CD4-positive, alpha-beta T cell (primary cell): ENCODE measurements at regions not wholly inside any gene's neighbourhood (a gene's known extent, or its start where the extent isn't known, plus 50 kb on each side); places are given as distances from the start of the nearest gene placed in this dataset.

Experiments used
- ATAC-seq: fragments of 200-7000 bp; cut with Tn5 transposase; one replicate; pipeline ENCODE4 v1.10.0; 2022; ENCODE audit warnings: mild to moderate bottlenecking; ENCODE audit not compliant: poor library complexity
- CTCF ChIA-PET: fragments of 350-600 bp; sonication (Branson Sonifier 250); formaldehyde crosslinking; loops from one replicate; lab custom pipeline; 2021; ENCODE audit warnings: antibody characterized with exemption, inconsistent platforms; lab: Charles Lee
- POLR2A ChIA-PET: fragments of 350-600 bp; sonication (Branson Sonifier 250); formaldehyde crosslinking; loops from one replicate; lab custom pipeline; 2021; ENCODE audit warnings: antibody characterized with exemption, inconsistent platforms; lab: Charles Lee
- DNase-seq, 14 experiments: peaks; one replicate each; pipeline ENCODE4 v3.0.0-alpha.2; 2013 to 2020; ENCODE audit warnings: mixed read lengths in 2 of 14
- H3K27ac ChIP-seq, 2 donors: one replicate each; pipeline versions ENCODE4 v1.5.1 to v1.7.0; 2013; ENCODE audit warnings: low read length in 2 of 2, low read depth in 1 of 2, mild to moderate bottlenecking in 1 of 2
- H3K27me3 ChIP-seq, 2 experiments: 1 replicate in 1 of 2; 2 replicates in 1 of 2; pipeline versions ENCODE4 v1.6.1 to v1.7.0; 2013; ENCODE audit warnings: low read length in 2 of 2, control low read depth in 1 of 2, mild to moderate bottlenecking in 1 of 2, moderate library complexity in 1 of 2; ENCODE audit not compliant: insufficient read depth in 2 of 2, control insufficient read depth in 1 of 2
- H3K36me3 ChIP-seq: one replicate; pipeline ENCODE4 v1.6.1; 2013; ENCODE audit warnings: low read length, control low read depth; ENCODE audit not compliant: insufficient read depth
- H3K4me1 ChIP-seq: one replicate; pipeline ENCODE4 v1.6.1; 2013; ENCODE audit warnings: low read length, control low read depth; ENCODE audit not compliant: insufficient read depth
- H3K4me3 ChIP-seq: one replicate; pipeline ENCODE4 v1.5.1; 2013; ENCODE audit warnings: mild to moderate bottlenecking, low read length, moderate library complexity
- H3K9me3 ChIP-seq, 2 experiments: 1 replicate in 1 of 2; 2 replicates in 1 of 2; pipeline versions ENCODE4 v1.6.1 to v1.7.0; 2013; ENCODE audit warnings: low read length in 2 of 2, mild to moderate bottlenecking in 2 of 2, control low read depth in 1 of 2, moderate library complexity in 1 of 2; ENCODE audit not compliant: control insufficient read depth in 1 of 2, insufficient read depth in 1 of 2
- H3K27ac Mint-ChIP-seq: one replicate; pipeline ENCODE4 v1.8.0; 2020; ENCODE audit warnings: mixed read lengths
- H3K27me3 Mint-ChIP-seq: one replicate; pipeline ENCODE4 v1.8.0; 2021; ENCODE audit warnings: mixed read lengths
- H3K36me3 Mint-ChIP-seq: one replicate; pipeline ENCODE4 v1.8.0; 2021; ENCODE audit warnings: low read depth, mixed read lengths
- H3K4me1 Mint-ChIP-seq: one replicate; pipeline ENCODE4 v1.8.0; 2021; ENCODE audit warnings: low read depth, mixed read lengths
- H3K4me3 Mint-ChIP-seq: one replicate; pipeline ENCODE4 v1.8.0; 2020; ENCODE audit warnings: mild to moderate bottlenecking, mixed read lengths
- H3K9me3 Mint-ChIP-seq: one replicate; pipeline ENCODE4 v1.8.0; 2020; ENCODE audit warnings: mixed read lengths
- CTCF ChIP-seq: fragments of 200-600 bp; IDR thresholded peaks from one replicate; pipeline ENCODE4 v1.8.0; 2022; ENCODE audit warnings: antibody characterized with exemption, mild to moderate bottlenecking
- intact Hi-C, 2 experiments: fragments of 100-400 bp; cut with DNase I in 1 of 2; cut with micrococcal nuclease in 1 of 2; formaldehyde crosslinking; loops; one replicate each; pipeline versions ENCODE4 v1.15.1 to v1.9.0; 2023 to 2025; cut with DNase I, micrococcal nuclease

GRCh38 chr14:42277840-42278239, 671.2 kb downstream of the LRFN5 start:
- POLR2A ChIA-PET, result no interaction called here
- no peak overlapping the region for H3K4me3 ChIP-seq
- H3K9me3 ChIP-seq, result peaks cover 0 to 7% of the 10 kb centered on the region in 2 experiments
- H3K27ac ChIP-seq, result no peak overlapping the region
- DNase-seq (no peak), ATAC-seq (no peak)
- H3K4me3 Mint-ChIP-seq, result no peak overlapping the region
- intact Hi-C loops, result no loop called here
- no peaks in the 10 kb centered on the region for H3K27me3 Mint-ChIP-seq
- CTCF ChIA-PET, result no interaction called here
- no peaks in the 10 kb centered on the region for H3K4me1 Mint-ChIP-seq
- TF ChIP-seq CTCF, result no peak
- no peaks in the 10 kb centered on the region for H3K36me3 ChIP-seq
- H3K27ac Mint-ChIP-seq, result no peak overlapping the region
- peaks cover 6% of the 10 kb centered on the region for H3K9me3 Mint-ChIP-seq
- H3K36me3 Mint-ChIP-seq, result no peaks in the 10 kb centered on the region
- H3K27me3 ChIP-seq, result no peaks in the 10 kb centered on the region
- H3K4me1 ChIP-seq, result no peaks in the 10 kb centered on the region

- intact Hi-C loops, result no loop called here
- Mint-ChIP-seq H3K4me3 (no peak overlapping the region), H3K4me1 (no peaks in the 10 kb centered on the region), H3K27ac (no peak overlapping the region), H3K27me3 (no peaks in the 10 kb centered on the region), H3K9me3 (peaks cover 10% of the 10 kb centered on the region), H3K36me3 (no peaks in the 10 kb centered on the region)
- Histone ChIP-seq H3K4me1 (no peaks in the 10 kb centered on the region), H3K36me3 (no peaks in the 10 kb centered on the region), H3K4me3 (no peak overlapping the region), H3K27me3 (no peaks in the 10 kb centered on the region), H3K9me3 (no peaks in the 10 kb centered on the region), H3K27ac (no peak overlapping the region)
- no peak for TF ChIP-seq CTCF
- ChIA-PET POLR2A (no interaction called here), CTCF (no interaction called here)
- DNase-seq, result no peak
- ATAC-seq, result no peak
Measured at GRCh38 chr14:42269234-42269633, 662.6 kb downstream of the LRFN5 start.

- Mint-ChIP-seq H3K4me3 (no peak overlapping the region), H3K36me3 (no peaks in the 10 kb centered on the region), H3K27ac (no peak overlapping the region), H3K9me3 (peaks cover 9% of the 10 kb centered on the region), H3K4me1 (no peaks in the 10 kb centered on the region), H3K27me3 (no peaks in the 10 kb centered on the region)
- no peak for TF ChIP-seq CTCF
- H3K9me3 ChIP-seq, result peaks cover 4 to 5% of the 10 kb centered on the region in 2 experiments
- H3K36me3 ChIP-seq, result no peaks in the 10 kb centered on the region
- ChIA-PET CTCF (no interaction called here), POLR2A (no interaction called here)
- no peaks in the 10 kb centered on the region for H3K4me1 ChIP-seq
- H3K4me3 ChIP-seq, result no peak overlapping the region
- H3K27ac ChIP-seq, result no peak overlapping the region
- DNase-seq (no peak), ATAC-seq (no peak)
- no peaks in the 10 kb centered on the region for H3K27me3 ChIP-seq
- intact Hi-C loops, result no loop called here
Measured at GRCh38 chr14:42248131-42248530, 641.5 kb downstream of the LRFN5 start.
